PC-3 (cell line): ENCODE measurements at regions not wholly inside any gene's neighbourhood (a gene's known extent, or its start where the extent isn't known, plus 50 kb on each side); places are given as distances from the start of the nearest gene placed in this dataset.

Source experiments
- ATAC-seq: fragments of 200-7000 bp; cut with Tn5 transposase; 2 replicates; pipeline ENCODE4 v1.9.1; 2020; ENCODE audit warnings: mild to moderate bottlenecking, moderate library complexity
- BruUV-seq: library from RNA; stranded (reverse); fragments of 400-500 nt; replicated peaks from 2 replicates; lab custom pipeline; 2021; lab: Mats Ljungman, UMichigan
- CTCF ChIA-PET: fragments of 300-600 bp; sonication (Branson Sonifier 250); formaldehyde crosslinking; loops from one replicate; lab custom pipeline; 2022; ENCODE audit warnings: antibody characterized with exemption; lab: Charles Lee
- POLR2A ChIA-PET: fragments of 300-600 bp; sonication (Branson Sonifier 250); formaldehyde crosslinking; loops from one replicate; lab custom pipeline; 2022; ENCODE audit warnings: antibody characterized with exemption; ENCODE audit not compliant: unreplicated experiment; lab: Charles Lee
- DNase-seq: peaks from one replicate; pipeline ENCODE4 v3.0.0-alpha.2; 2015
- H2AFZ ChIP-seq: fragments of 300-600 bp; sonication (generic); 2 replicates; pipeline ENCODE4 v1.6.0; 2016; ENCODE audit warnings: antibody characterized with exemption, low read length
- H3F3A ChIP-seq: fragments of 300-600 bp; sonication (generic); one replicate; pipeline ENCODE4 v1.6.0; 2017; ENCODE audit warnings: antibody characterized with exemption, low read length, control low read depth, mild to moderate bottlenecking; ENCODE audit not compliant: unreplicated experiment
- H3K27ac ChIP-seq: fragments of 300-600 bp; sonication (generic); 2 replicates; pipeline ENCODE4 v1.5.1; 2016; ENCODE audit warnings: mild to moderate bottlenecking, low read length
- H3K27me3 ChIP-seq: fragments of 300-600 bp; sonication (generic); 2 replicates; pipeline ENCODE4 v1.6.1; 2016; ENCODE audit warnings: low read length, mixed read lengths
- H3K36me3 ChIP-seq: fragments of 300-600 bp; sonication (generic); 2 replicates; pipeline ENCODE4 v1.6.1; 2016; ENCODE audit warnings: low read depth, mixed run types, low read length, mixed read lengths
- H3K4me1 ChIP-seq: fragments of 300-600 bp; sonication (generic); 2 replicates; pipeline ENCODE4 v1.5.1; 2016; ENCODE audit warnings: low read length; ENCODE audit not compliant: insufficient read depth
- H3K4me2 ChIP-seq: fragments of 300-600 bp; sonication (generic); 2 replicates; pipeline ENCODE4 v1.6.0; 2016; ENCODE audit warnings: low read length
- H3K4me3 ChIP-seq: fragments of 300-600 bp; sonication (generic); 2 replicates; pipeline ENCODE4 v1.5.1; 2016; ENCODE audit warnings: mild to moderate bottlenecking, low read length, mixed read lengths
- H3K79me2 ChIP-seq: fragments of 300-600 bp; sonication (generic); 2 replicates; pipeline ENCODE4 v1.6.1; 2017; ENCODE audit warnings: low read length, mixed read lengths
- H3K9ac ChIP-seq: fragments of 300-600 bp; sonication (generic); 2 replicates; pipeline ENCODE4 v1.6.0; 2016; ENCODE audit warnings: mild to moderate bottlenecking, low read length
- H3K9me2 ChIP-seq: fragments of 300-600 bp; sonication (generic); replicated peaks from 2 replicates; pipeline ENCODE4 v1.6.1; 2016; ENCODE audit warnings: mixed run types, low read length, mixed read lengths
- H3K9me3 ChIP-seq: fragments of 300-600 bp; sonication (generic); 2 replicates; pipeline ENCODE4 v1.6.1; 2016; ENCODE audit warnings: low read length, mixed read lengths
- H4K20me1 ChIP-seq: fragments of 300-600 bp; sonication (generic); 2 replicates; pipeline ENCODE4 v1.6.1; 2016; ENCODE audit warnings: low read length, mixed read lengths
- EZH2 ChIP-seq: fragments of 300-600 bp; sonication (generic); IDR thresholded peaks from one replicate; pipeline ENCODE4 v1.6.1; 2017; ENCODE audit warnings: antibody characterized with exemption, mild to moderate bottlenecking, low read length; ENCODE audit not compliant: unreplicated experiment
- EZH2phosphoT487 ChIP-seq: fragments of 300-600 bp; sonication (generic); IDR thresholded peaks from 2 replicates; pipeline ENCODE4 v1.6.1; 2018; ENCODE audit warnings: mild to moderate bottlenecking, antibody characterized with exemption, low read length, borderline replicate concordance
- intact Hi-C: fragments of 100-400 bp; cut with micrococcal nuclease; formaldehyde crosslinking; loops from 2 replicates; pipeline ENCODE4 v1.9.0; 2023
- TF ChIP-seq, protein P1 (sequence below): fragments of 300-600 bp; sonication (generic); conservative IDR thresholded peaks from 2 replicates; pipeline ENCODE4 v1.5.1; 2017; ENCODE audit warnings: antibody characterized with exemption, low read depth, mild to moderate bottlenecking, low read length

DNA sequence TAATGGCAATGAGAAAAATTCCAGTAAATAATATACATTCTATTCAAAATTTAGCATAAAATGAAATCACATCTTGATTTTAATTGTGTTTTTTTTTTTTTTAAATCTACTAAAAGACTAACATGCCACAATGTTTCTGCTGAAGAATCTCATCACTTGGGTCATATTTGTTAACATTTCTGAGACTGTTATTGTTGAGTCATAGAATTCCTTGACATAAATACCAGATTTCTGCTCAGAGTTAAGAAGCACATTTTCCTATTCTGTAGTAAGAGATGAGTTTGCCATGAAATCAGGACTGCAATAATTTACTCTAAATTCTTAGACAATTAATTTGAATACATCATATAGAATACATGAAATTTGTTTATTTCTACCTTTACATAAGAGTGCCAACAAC lies 154.9 kb upstream of the KYNU start:
- no peak overlapping the region for H2AFZ ChIP-seq
- no TSS peak for BruUV-seq
- DNase-seq (no peak), ATAC-seq (no peak)
- TF ChIP-seq EZH2 = no peak
- H3K27ac ChIP-seq = no peak overlapping the region
- no peaks in the 10 kb centered on the region for H3K79me2 ChIP-seq
- no peaks in the 10 kb centered on the region for H3K9me3 ChIP-seq
- no peaks in the 10 kb centered on the region for H3K4me1 ChIP-seq
- no peaks in the 10 kb centered on the region for H3K27me3 ChIP-seq
- no peaks in the 10 kb centered on the region for H3K9me2 ChIP-seq
- H3K36me3 ChIP-seq = no peaks in the 10 kb centered on the region
- no peaks in the 10 kb centered on the region for H4K20me1 ChIP-seq
- no peak overlapping the region for H3K4me2 ChIP-seq
- H3K4me3 ChIP-seq = no peak overlapping the region
- ChIA-PET CTCF (no interaction called here), POLR2A (no interaction called here)
- no peak overlapping the region for H3K9ac ChIP-seq
- H3F3A ChIP-seq = no peaks in the 10 kb centered on the region
- intact Hi-C loops = no loop called here

DNA sequence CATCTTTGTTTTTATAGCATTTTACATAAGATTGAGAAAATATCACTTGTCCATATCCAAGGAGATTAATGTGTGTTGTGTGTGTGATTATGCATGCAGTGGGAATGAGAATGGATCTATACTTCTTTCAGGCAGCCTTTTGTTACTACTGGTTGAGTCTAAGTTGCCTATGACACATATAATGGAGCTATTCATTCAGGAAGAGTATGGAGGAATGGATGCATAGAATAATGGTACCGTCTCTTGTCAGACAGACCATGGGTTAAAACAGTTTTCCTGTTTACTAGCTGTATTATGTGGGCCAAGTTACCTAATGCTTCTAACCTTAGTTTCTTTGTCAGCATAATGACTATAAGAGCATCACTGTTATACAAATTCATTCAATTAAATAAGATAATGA lies 155.4 kb upstream of the KYNU start:
- Histone ChIP-seq H3K4me3 (no peak overlapping the region), H3K9me2 (no peaks in the 10 kb centered on the region), H3K79me2 (no peaks in the 10 kb centered on the region), H3K36me3 (no peaks in the 10 kb centered on the region), H3K9ac (no peak overlapping the region), H2AFZ (no peak overlapping the region), H3K27ac (no peak overlapping the region), H3K9me3 (no peaks in the 10 kb centered on the region), H3K4me2 (no peak overlapping the region), H3K27me3 (no peaks in the 10 kb centered on the region), H4K20me1 (no peaks in the 10 kb centered on the region), H3K4me1 (no peaks in the 10 kb centered on the region), H3F3A (no peaks in the 10 kb centered on the region)
- DNase-seq (no peak), ATAC-seq (no peak)
- intact Hi-C loops = no loop called here
- TF ChIP-seq EZH2 (no peak), EZH2phosphoT487 (no peak)
- TF ChIP-seq, protein P1, sequence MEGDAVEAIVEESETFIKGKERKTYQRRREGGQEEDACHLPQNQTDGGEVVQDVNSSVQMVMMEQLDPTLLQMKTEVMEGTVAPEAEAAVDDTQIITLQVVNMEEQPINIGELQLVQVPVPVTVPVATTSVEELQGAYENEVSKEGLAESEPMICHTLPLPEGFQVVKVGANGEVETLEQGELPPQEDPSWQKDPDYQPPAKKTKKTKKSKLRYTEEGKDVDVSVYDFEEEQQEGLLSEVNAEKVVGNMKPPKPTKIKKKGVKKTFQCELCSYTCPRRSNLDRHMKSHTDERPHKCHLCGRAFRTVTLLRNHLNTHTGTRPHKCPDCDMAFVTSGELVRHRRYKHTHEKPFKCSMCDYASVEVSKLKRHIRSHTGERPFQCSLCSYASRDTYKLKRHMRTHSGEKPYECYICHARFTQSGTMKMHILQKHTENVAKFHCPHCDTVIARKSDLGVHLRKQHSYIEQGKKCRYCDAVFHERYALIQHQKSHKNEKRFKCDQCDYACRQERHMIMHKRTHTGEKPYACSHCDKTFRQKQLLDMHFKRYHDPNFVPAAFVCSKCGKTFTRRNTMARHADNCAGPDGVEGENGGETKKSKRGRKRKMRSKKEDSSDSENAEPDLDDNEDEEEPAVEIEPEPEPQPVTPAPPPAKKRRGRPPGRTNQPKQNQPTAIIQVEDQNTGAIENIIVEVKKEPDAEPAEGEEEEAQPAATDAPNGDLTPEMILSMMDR = no peak
- BruUV-seq = no TSS peak
- ChIA-PET CTCF (no interaction called here), POLR2A (no interaction called here)

DNA sequence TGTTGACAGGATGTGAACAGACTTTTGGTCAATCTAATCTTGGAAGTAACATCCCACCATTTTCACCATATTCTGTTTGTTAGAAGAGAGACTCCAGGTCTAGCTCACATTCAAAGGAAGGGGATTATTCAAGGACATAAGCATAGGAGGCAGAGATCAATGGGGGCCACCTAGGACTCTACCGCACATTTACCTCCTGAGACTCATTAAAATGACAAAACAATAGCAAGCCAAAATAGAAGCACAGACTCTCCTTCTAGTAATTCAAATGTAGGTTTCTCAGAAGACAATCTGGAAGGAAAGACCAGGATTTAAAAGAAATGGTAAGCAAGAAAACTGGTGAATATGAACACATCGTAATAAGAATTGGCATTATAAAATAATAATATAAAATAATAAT lies 156.4 kb upstream of the KYNU start:
- TF ChIP-seq EZH2 (no peak), EZH2phosphoT487 (no peak)
- TF ChIP-seq, protein P1 = no peak
- Histone ChIP-seq H2AFZ (no peak overlapping the region), H3K9me2 (no peaks in the 10 kb centered on the region), H3K4me2 (no peak overlapping the region), H3F3A (no peaks in the 10 kb centered on the region), H3K27me3 (no peaks in the 10 kb centered on the region), H3K27ac (no peak overlapping the region), H3K4me1 (no peaks in the 10 kb centered on the region), H3K79me2 (no peaks in the 10 kb centered on the region), H3K36me3 (no peaks in the 10 kb centered on the region), H3K4me3 (no peak overlapping the region), H4K20me1 (no peaks in the 10 kb centered on the region), H3K9ac (no peak overlapping the region), H3K9me3 (no peaks in the 10 kb centered on the region)
- DNase-seq = no peak
- no peak for ATAC-seq
- intact Hi-C loops = no loop called here
- POLR2A ChIA-PET = no interaction called here
- CTCF ChIA-PET = no interaction called here
- BruUV-seq = no TSS peak
